ENCODE measurements at regions not wholly inside any gene's neighbourhood (a gene's known extent, or its start where the extent isn't known, plus 50 kb on each side); places are given as distances from the start of the nearest gene placed in this dataset.

DNA sequence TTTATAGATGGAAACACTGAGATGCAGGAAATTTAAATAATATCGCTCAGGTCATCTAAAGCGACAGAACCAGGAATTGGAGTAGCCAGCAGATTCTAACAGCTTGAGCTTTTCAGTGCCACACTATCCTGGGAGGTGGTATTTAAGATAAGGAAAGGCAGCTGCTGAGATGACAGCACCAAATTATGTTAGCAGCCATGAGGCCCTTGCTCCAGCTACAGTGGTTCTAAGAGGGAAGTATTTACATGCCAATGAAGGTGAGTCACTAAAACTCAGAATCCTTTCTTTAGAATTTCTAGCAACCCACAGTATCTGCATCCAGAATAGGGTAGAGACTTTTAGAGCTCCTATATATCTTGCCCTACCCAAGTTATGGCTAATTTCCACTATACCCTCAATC is 127.0 kb upstream of the VLDLR start (continued):
- TF ChIP-seq ZHX1 (conservative IDR thresholded peaks at IDR 0.05; ENCODE audit: low read length), result no peak

- Histone ChIP-seq H3K27ac (ENCODE audit: extremely low read depth, low read depth, low read length) (no peak overlapping the region), H3K27me3 (ENCODE audit: control insufficient read depth in 2 of 2, insufficient read depth in 2 of 2, low read length in 2 of 2) (no peaks in the 10 kb centered on the region), H4K20me1 (replicated peaks; ENCODE audit: control insufficient read depth, insufficient read depth, low read length) (no peaks in the 10 kb centered on the region; the same call in 1 of the 2 replicates), H3K79me2 (ENCODE audit: control insufficient read depth, insufficient read depth, low read length) (no peaks in the 10 kb centered on the region), H3K4me1 (replicated peaks in 1 of 2; ENCODE audit: control insufficient read depth in 2 of 2, insufficient read depth in 2 of 2, low read length in 2 of 2) (no peaks in the 10 kb centered on the region), H3K9ac (ENCODE audit: insufficient read depth in 1 of 2, low read depth in 2 of 2, low read length in 2 of 2) (no peak overlapping the region), H3K9me3 (replicated peaks; ENCODE audit: control insufficient read depth, insufficient read depth, low read depth, low read length) (no peaks in the 10 kb centered on the region), H3K4me2 (ENCODE audit: insufficient read depth, low read length) (no peak overlapping the region), H2AFZ (ENCODE audit: low read depth, low read length) (no peak overlapping the region), H3K9me1 (ENCODE audit: control insufficient read depth, insufficient read depth, low read length) (no peaks in the 10 kb centered on the region), H3K4me3 (no peak overlapping the region), H3K36me3 (ENCODE audit: control insufficient read depth, insufficient read depth, low read length) (no peaks in the 10 kb centered on the region)
- ATAC-seq (no peak), FAIRE-seq (no peak), DNase-seq (ENCODE audit: extremely low read depth in 1 of 4, low spot score in 3 of 4) (no peak)
- BruUV-seq (replicated peaks), result no TSS peak
- WGBS (ENCODE audit: insufficient coverage, low coverage, missing lambda C conversion rate), result 0% methylated on average over 3 of the region's 3 CpGs
- POLR2A ChIA-PET, result no interaction called here
- in situ Hi-C loops (cut with MboI), result no loop called here
- CTCF ChIA-PET (ENCODE audit: low intra/inter-chr PET ratio), result no interaction called here
- intact Hi-C loops (cut with micrococcal nuclease), result no loop called here
- TF ChIP-seq, protein P1, sequence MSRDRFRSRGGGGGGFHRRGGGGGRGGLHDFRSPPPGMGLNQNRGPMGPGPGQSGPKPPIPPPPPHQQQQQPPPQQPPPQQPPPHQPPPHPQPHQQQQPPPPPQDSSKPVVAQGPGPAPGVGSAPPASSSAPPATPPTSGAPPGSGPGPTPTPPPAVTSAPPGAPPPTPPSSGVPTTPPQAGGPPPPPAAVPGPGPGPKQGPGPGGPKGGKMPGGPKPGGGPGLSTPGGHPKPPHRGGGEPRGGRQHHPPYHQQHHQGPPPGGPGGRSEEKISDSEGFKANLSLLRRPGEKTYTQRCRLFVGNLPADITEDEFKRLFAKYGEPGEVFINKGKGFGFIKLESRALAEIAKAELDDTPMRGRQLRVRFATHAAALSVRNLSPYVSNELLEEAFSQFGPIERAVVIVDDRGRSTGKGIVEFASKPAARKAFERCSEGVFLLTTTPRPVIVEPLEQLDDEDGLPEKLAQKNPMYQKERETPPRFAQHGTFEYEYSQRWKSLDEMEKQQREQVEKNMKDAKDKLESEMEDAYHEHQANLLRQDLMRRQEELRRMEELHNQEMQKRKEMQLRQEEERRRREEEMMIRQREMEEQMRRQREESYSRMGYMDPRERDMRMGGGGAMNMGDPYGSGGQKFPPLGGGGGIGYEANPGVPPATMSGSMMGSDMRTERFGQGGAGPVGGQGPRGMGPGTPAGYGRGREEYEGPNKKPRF (IDR thresholded peaks at IDR 0.05; ENCODE audit: low read depth, low read length), result no peak
- TF ChIP-seq SIX5 (IDR thresholded peaks at IDR 0.05; ENCODE audit: borderline replicate concordance in 1 of 2, insufficient read depth in 1 of 2, low read depth in 1 of 2, low read length in 2 of 2) (no peak), ZNF133 (CRISPR knock-in tag; IDR thresholded peaks at IDR 0.05) (no peak), ZHX1 (conservative IDR thresholded peaks at IDR 0.05; ENCODE audit: low read length) (no peak), RBM22 (IDR thresholded peaks at IDR 0.05; ENCODE audit: low read depth, low read length, poor library complexity, severe bottlenecking) (no peak), PCBP1 (IDR thresholded peaks at IDR 0.05; ENCODE audit: low read depth, low read length, poor library complexity, severe bottlenecking) (no peak), CBX1 (IDR thresholded peaks at IDR 0.05; ENCODE audit: low read depth) (no peak)
- TF ChIP-seq, protein P2, sequence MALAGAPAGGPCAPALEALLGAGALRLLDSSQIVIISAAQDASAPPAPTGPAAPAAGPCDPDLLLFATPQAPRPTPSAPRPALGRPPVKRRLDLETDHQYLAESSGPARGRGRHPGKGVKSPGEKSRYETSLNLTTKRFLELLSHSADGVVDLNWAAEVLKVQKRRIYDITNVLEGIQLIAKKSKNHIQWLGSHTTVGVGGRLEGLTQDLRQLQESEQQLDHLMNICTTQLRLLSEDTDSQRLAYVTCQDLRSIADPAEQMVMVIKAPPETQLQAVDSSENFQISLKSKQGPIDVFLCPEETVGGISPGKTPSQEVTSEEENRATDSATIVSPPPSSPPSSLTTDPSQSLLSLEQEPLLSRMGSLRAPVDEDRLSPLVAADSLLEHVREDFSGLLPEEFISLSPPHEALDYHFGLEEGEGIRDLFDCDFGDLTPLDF (CRISPR knock-in tag; IDR thresholded peaks at IDR 0.05), result no peak
These were observed 126.2 kb upstream of the VLDLR start for GRCh38 chr9:2495221-2496005.
